ENCODE measurements at regions not wholly inside any gene's neighbourhood (a gene's known extent, or its start where the extent isn't known, plus 50 kb on each side); places are given as distances from the start of the nearest gene placed in this dataset.

GRCh38 chr15:35750051-35750450 lies 204.1 kb upstream of the DPH6 start:
- no peak for TF ChIP-seq REST (IDR thresholded peaks at IDR 0.05; ENCODE audit: insufficient read depth in 1 of 2, low read depth in 2 of 2, low read length in 1 of 2)
- TF ChIP-seq, protein P1, sequence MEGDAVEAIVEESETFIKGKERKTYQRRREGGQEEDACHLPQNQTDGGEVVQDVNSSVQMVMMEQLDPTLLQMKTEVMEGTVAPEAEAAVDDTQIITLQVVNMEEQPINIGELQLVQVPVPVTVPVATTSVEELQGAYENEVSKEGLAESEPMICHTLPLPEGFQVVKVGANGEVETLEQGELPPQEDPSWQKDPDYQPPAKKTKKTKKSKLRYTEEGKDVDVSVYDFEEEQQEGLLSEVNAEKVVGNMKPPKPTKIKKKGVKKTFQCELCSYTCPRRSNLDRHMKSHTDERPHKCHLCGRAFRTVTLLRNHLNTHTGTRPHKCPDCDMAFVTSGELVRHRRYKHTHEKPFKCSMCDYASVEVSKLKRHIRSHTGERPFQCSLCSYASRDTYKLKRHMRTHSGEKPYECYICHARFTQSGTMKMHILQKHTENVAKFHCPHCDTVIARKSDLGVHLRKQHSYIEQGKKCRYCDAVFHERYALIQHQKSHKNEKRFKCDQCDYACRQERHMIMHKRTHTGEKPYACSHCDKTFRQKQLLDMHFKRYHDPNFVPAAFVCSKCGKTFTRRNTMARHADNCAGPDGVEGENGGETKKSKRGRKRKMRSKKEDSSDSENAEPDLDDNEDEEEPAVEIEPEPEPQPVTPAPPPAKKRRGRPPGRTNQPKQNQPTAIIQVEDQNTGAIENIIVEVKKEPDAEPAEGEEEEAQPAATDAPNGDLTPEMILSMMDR (IDR thresholded peaks at IDR 0.05), result no peak
- no peak for TF ChIP-seq TCF7L2 (IDR thresholded peaks at IDR 0.05; ENCODE audit: low read depth, low read length)

Measured in Panc1 (cell line).